A673 (cell line): ENCODE measurements at regions not wholly inside any gene's neighbourhood (a gene's known extent, or its start where the extent isn't known, plus 50 kb on each side); places are given as distances from the start of the nearest gene placed in this dataset.

Experiments
- BruUV-seq: library from RNA; stranded (reverse); fragments of 400-500 nt; replicated peaks from 2 replicates; lab custom pipeline; 2021; lab: Mats Ljungman, UMichigan
- CTCF ChIA-PET: fragments of 300-600 bp; sonication (Branson Sonifier 250); formaldehyde crosslinking; loops from one replicate; lab custom pipeline; 2022; ENCODE audit warnings: antibody characterized with exemption; lab: Charles Lee
- POLR2A ChIA-PET: fragments of 300-600 bp; sonication (Branson Sonifier 250); formaldehyde crosslinking; loops from one replicate; lab custom pipeline; 2022; ENCODE audit warnings: antibody characterized with exemption; ENCODE audit not compliant: low non-redundant PET; lab: Charles Lee
- DNase-seq: peaks from one replicate; pipeline ENCODE4 v3.0.0-alpha.2; 2015; ENCODE audit warnings: low spot score
- H3K27ac ChIP-seq: fragments of 200-600 bp; sonication (generic); 2 replicates; pipeline ENCODE4 v1.5.1; 2016; ENCODE audit warnings: mixed run types, low read depth, mild to moderate bottlenecking, mixed read lengths, antibody characterized with exemption, low read length; ENCODE audit not compliant: poor library complexity, severe bottlenecking
- H3K27me3 ChIP-seq: fragments of 200-600 bp; sonication (generic); replicated peaks from 2 replicates; pipeline ENCODE4 v1.6.1; 2017; ENCODE audit warnings: mixed run types, low read depth, mild to moderate bottlenecking, mixed read lengths, antibody characterized with exemption, low read length; ENCODE audit not compliant: insufficient read depth, poor library complexity
- H3K36me3 ChIP-seq: fragments of 200-600 bp; sonication (generic); 2 replicates; pipeline ENCODE4 v1.6.1; 2016; ENCODE audit warnings: mixed run types, mild to moderate bottlenecking, mixed read lengths, antibody characterized with exemption, low read length; ENCODE audit not compliant: insufficient read depth, poor library complexity, severe bottlenecking
- H3K4me1 ChIP-seq: fragments of 200-600 bp; sonication (generic); 2 replicates; pipeline ENCODE4 v1.6.1; 2017; ENCODE audit warnings: mixed run types, mild to moderate bottlenecking, mixed read lengths, antibody characterized with exemption, low read length; ENCODE audit not compliant: insufficient read depth, poor library complexity, severe bottlenecking
- H3K4me3 ChIP-seq: fragments of 200-600 bp; sonication (generic); 2 replicates; pipeline ENCODE4 v1.5.1; 2016; ENCODE audit warnings: low read depth, mixed run types, mild to moderate bottlenecking, mixed read lengths, low read length; ENCODE audit not compliant: poor library complexity, severe bottlenecking
- H3K9me3 ChIP-seq: fragments of 200-600 bp; sonication (generic); 2 replicates; pipeline ENCODE4 v1.6.1; 2016; ENCODE audit warnings: mixed run types, low read depth, mild to moderate bottlenecking, mixed read lengths, antibody characterized with exemption, low read length; ENCODE audit not compliant: poor library complexity, severe bottlenecking
- EZH2 ChIP-seq: fragments of 200-600 bp; sonication (generic); IDR thresholded peaks from 2 replicates; pipeline ENCODE4 v1.6.1; 2017; ENCODE audit warnings: borderline replicate concordance, low read depth, mild to moderate bottlenecking, mixed read lengths, antibody characterized with exemption, low read length; ENCODE audit not compliant: poor library complexity, severe bottlenecking
- intact Hi-C: fragments of 100-400 bp; cut with micrococcal nuclease; formaldehyde crosslinking; loops from one replicate; pipeline ENCODE4 v1.10.0; 2022; ENCODE audit not compliant: unreplicated experiment
- TF ChIP-seq, protein P1 (sequence below): fragments of 300-800, 200-600 bp; sonication (generic); conservative IDR thresholded peaks from 2 replicates; pipeline ENCODE4 v1.5.1; 2017; ENCODE audit warnings: low read depth, mild to moderate bottlenecking, antibody characterized with exemption, low read length, moderate library complexity, mixed read lengths

DNA sequence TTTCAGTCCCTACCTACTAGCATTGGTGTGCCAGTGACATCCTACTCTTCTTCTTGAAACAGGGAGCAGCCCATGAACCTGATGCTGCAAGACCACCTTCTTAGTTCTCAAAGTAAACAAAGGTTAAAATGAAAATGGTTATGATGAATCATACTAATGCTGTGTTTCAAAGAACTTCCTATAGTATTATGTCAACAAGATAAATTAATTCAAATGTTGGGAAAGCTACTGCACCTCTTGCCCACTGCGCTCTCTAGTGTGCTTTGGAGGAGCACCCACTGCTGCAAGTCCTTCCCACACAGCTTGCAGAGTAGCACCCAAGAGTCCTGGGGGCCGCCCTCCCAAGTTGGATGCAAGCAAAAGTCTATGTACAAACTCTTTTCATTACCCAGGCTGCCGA lies 81.1 kb downstream of the CD200R1L start:
- no peak overlapping the region for H3K4me3 ChIP-seq
- CTCF ChIA-PET = no interaction called here
- no peak overlapping the region for H3K27ac ChIP-seq
- no peak for TF ChIP-seq EZH2
- TF ChIP-seq, protein P1, sequence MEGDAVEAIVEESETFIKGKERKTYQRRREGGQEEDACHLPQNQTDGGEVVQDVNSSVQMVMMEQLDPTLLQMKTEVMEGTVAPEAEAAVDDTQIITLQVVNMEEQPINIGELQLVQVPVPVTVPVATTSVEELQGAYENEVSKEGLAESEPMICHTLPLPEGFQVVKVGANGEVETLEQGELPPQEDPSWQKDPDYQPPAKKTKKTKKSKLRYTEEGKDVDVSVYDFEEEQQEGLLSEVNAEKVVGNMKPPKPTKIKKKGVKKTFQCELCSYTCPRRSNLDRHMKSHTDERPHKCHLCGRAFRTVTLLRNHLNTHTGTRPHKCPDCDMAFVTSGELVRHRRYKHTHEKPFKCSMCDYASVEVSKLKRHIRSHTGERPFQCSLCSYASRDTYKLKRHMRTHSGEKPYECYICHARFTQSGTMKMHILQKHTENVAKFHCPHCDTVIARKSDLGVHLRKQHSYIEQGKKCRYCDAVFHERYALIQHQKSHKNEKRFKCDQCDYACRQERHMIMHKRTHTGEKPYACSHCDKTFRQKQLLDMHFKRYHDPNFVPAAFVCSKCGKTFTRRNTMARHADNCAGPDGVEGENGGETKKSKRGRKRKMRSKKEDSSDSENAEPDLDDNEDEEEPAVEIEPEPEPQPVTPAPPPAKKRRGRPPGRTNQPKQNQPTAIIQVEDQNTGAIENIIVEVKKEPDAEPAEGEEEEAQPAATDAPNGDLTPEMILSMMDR = no peak
- no peak for DNase-seq
- BruUV-seq = no TSS peak
- H3K27me3 ChIP-seq = no peaks in the 10 kb centered on the region
- intact Hi-C loops = no loop called here
- POLR2A ChIA-PET = no interaction called here
- no peaks in the 10 kb centered on the region for H3K36me3 ChIP-seq
- no peaks in the 10 kb centered on the region for H3K9me3 ChIP-seq
- no peaks in the 10 kb centered on the region for H3K4me1 ChIP-seq

DNA sequence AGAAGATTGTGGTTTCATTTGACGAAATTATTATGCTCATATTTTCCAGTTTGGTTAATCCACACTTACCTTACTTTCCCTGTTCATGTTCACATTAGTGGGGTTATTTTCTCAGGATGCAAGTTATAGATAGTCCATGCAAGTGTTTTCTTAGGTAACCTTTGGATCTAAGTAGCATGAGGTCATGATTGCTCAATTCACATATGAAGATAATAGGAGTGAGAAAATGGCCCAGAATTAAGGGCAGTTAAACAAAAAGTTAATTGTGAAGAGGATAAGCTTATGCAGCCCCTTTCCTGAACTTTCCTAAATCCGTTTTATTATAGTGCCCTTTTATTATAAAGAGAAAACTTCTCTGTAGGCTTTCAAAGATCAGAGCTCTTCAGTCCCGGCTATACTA lies 83.4 kb downstream of the CD200R1L start:
- Histone ChIP-seq H3K4me3 (no peak overlapping the region), H3K36me3 (no peaks in the 10 kb centered on the region), H3K9me3 (no peaks in the 10 kb centered on the region), H3K27me3 (no peaks in the 10 kb centered on the region), H3K27ac (no peak overlapping the region), H3K4me1 (no peaks in the 10 kb centered on the region)
- intact Hi-C loops = no loop called here
- ChIA-PET POLR2A (no interaction called here), CTCF (no interaction called here)
- no TSS peak for BruUV-seq
- TF ChIP-seq EZH2 = no peak
- TF ChIP-seq, protein P1 = no peak
- no peak for DNase-seq

DNA sequence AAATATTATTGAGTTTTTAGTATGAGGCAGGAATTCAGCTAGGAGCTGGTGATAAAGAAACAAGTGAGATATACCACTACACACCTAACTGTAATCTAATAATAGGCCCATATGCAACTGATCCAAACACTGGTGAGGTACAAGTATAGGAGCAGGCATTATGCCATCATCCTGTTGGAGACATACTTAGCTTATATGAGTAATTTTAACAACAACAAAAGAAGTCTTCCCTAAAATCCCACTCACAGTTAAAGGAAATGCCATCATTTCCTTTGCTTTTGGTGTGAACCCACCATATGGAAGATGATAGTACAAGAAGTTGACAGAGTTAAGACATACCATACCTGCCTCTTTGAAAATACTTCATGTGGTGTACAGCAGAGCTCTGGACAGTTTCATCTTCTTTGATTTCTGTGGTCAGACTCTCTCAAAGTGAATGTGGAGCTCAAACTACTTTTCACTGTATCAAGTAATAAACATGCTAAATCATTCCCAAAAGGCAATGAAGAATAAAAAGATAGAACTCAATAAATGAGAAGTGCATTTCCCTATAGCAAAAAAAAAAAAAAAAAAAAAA lies 85.5 kb downstream of the CD200R1L start:
- CTCF ChIA-PET = interaction anchor here (1.0 kb wide), 1 partner anchor 650 kb away, joined by 3 read pairs; no protein-coding TSS in a partner anchor
- H3K36me3 ChIP-seq = no peaks in the 10 kb centered on the region
- H3K9me3 ChIP-seq = no peaks in the 10 kb centered on the region
- H3K27ac ChIP-seq = no peak overlapping the region
- POLR2A ChIA-PET = no interaction called here
- no peak overlapping the region for H3K4me3 ChIP-seq
- H3K4me1 ChIP-seq = no peaks in the 10 kb centered on the region
- TF ChIP-seq EZH2 = no peak
- TF ChIP-seq, protein P1 = no peak
- no peak for DNase-seq
- intact Hi-C loops = no loop called here
- no peaks in the 10 kb centered on the region for H3K27me3 ChIP-seq
- no TSS peak for BruUV-seq
